ENCODE measurements at regions not wholly inside any gene's neighbourhood (a gene's known extent, or its start where the extent isn't known, plus 50 kb on each side); places are given as distances from the start of the nearest gene placed in this dataset.

DNA sequence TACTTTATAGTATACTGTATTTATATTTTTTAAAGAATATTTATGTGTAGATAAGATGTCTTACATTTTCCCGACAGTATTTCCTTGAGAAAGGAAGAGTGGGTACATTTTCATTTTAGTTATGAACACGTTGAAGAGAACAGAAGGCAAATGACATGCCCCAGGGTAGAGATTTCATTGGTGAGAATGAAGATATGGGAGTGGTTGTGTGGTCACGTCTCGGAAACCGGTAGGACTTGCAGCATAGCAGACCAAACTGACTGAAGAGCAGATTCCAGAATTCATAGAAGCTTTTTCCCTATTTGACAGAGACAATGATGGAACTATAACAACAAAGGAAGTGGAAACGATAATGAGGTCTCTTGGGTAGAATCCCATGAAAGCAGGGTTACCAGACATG is 71.7 kb downstream of the KCNJ2 start:
- intact Hi-C loops (cut with micrococcal nuclease): no loop called here
- Histone ChIP-seq H3K4me1 (ENCODE audit: control insufficient read depth, insufficient read depth, low read length) (no peaks in the 10 kb centered on the region), H2BK5ac (ENCODE audit: low read depth, low read length, poor library complexity, severe bottlenecking) (no peak overlapping the region), H2AK5ac (ENCODE audit: low read depth, low read length) (no peak overlapping the region), H3K4ac (ENCODE audit: low read depth, low read length) (no peak overlapping the region), H3K4me2 (ENCODE audit: low read depth, low read length) (no peak overlapping the region), H2AK9ac (replicated peaks; ENCODE audit: low read depth, low read length, poor library complexity) (no peak overlapping the region), H3K79me1 (ENCODE audit: low read depth in 1 of 2, low read length in 2 of 2) (no peaks in the 10 kb centered on the region), H4K8ac (ENCODE audit: low read depth in 2 of 2, low read length in 2 of 2) (no peak overlapping the region), H4K5ac (ENCODE audit: low read depth, low read length) (no peak overlapping the region), H3K9me1 (ENCODE audit: insufficient read depth, low read length) (no peaks in the 10 kb centered on the region; the same call in 1 of the 2 replicates), H2BK120ac (ENCODE audit: low read depth, low read length) (no peak overlapping the region), H2BK20ac (ENCODE audit: low read depth, low read length) (no peak overlapping the region), H3K23ac (ENCODE audit: low read depth, low read length) (no peak overlapping the region), H2AFZ (replicated peaks; ENCODE audit: low read length, poor library complexity) (no peak overlapping the region), H2BK15ac (ENCODE audit: low read depth, low read length) (no peak overlapping the region), H3K56ac (ENCODE audit: extremely low read depth, insufficient read depth, low read length) (no peak overlapping the region), H3K27me3 (ENCODE audit: control insufficient read depth, insufficient read depth, low read length) (no peaks in the 10 kb centered on the region), H4K91ac (ENCODE audit: insufficient read depth, low read depth, low read length) (no peak overlapping the region), H3K9ac (ENCODE audit: low read depth, low read length) (no peak overlapping the region), H3K18ac (ENCODE audit: low read depth, low read length) (no peak overlapping the region), H3K27ac (ENCODE audit: insufficient read depth, low read length) (no peak overlapping the region), H3K9me3 (ENCODE audit: control insufficient read depth, insufficient read depth, low read length) (no peaks in the 10 kb centered on the region), H3K4me3 (ENCODE audit: insufficient read depth, low read depth, low read length) (no peak overlapping the region), H3K14ac (replicated peaks; ENCODE audit: low read depth, low read length) (no peak overlapping the region), H3K36me3 (ENCODE audit: control insufficient read depth, insufficient read depth, low read length) (no peaks in the 10 kb centered on the region), H4K20me1 (ENCODE audit: insufficient read depth, low read length) (no peaks in the 10 kb centered on the region)
- no TSS peak for BruUV-seq (replicated peaks)
- CTCF ChIA-PET: no interaction called here
- TF ChIP-seq CEBPB (IDR thresholded peaks at IDR 0.05; ENCODE audit: low read depth, low read length) (no peak), RFX5 (IDR thresholded peaks at IDR 0.05; ENCODE audit: low read depth, low read length) (no peak), CHD1 (IDR thresholded peaks at IDR 0.05; ENCODE audit: low read depth, low read length) (no peak), POLR2A (IDR thresholded peaks at IDR 0.05; ENCODE audit: low read depth, low read length) (no peak), NFE2L2 (IDR thresholded peaks at IDR 0.05; ENCODE audit: low read depth, low read length) (no peak), RAD21 (IDR thresholded peaks at IDR 0.05; ENCODE audit: low read length) (no peak), FOS (IDR thresholded peaks at IDR 0.05; ENCODE audit: low read depth, low read length) (no peak)
- TF ChIP-seq, protein P1, sequence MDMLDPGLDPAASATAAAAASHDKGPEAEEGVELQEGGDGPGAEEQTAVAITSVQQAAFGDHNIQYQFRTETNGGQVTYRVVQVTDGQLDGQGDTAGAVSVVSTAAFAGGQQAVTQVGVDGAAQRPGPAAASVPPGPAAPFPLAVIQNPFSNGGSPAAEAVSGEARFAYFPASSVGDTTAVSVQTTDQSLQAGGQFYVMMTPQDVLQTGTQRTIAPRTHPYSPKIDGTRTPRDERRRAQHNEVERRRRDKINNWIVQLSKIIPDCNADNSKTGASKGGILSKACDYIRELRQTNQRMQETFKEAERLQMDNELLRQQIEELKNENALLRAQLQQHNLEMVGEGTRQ (IDR thresholded peaks at IDR 0.05; ENCODE audit: low read depth, low read length): no peak
- TF ChIP-seq, protein P2, sequence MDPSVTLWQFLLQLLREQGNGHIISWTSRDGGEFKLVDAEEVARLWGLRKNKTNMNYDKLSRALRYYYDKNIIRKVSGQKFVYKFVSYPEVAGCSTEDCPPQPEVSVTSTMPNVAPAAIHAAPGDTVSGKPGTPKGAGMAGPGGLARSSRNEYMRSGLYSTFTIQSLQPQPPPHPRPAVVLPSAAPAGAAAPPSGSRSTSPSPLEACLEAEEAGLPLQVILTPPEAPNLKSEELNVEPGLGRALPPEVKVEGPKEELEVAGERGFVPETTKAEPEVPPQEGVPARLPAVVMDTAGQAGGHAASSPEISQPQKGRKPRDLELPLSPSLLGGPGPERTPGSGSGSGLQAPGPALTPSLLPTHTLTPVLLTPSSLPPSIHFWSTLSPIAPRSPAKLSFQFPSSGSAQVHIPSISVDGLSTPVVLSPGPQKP (IDR thresholded peaks at IDR 0.05; ENCODE audit: borderline replicate concordance, low read depth, low read length): no peak
- 50% methylated on average over 1 of the region's 6 CpGs; no CpG with 5 or more reads in 1 of the 2 experiments for WGBS, 2 experiments (ENCODE audit: extremely low coverage in 2 of 2, insufficient read length in 1 of 2)
- no peak for ATAC-seq (ENCODE audit: low read depth)
- DNase-seq: no peak
- in situ Hi-C loops (cut with MboI; ENCODE audit: low sequenced_read_pairs): no loop called here
- dilution Hi-C loops (cut with HindIII; ENCODE audit: low sequenced_read_pairs, unreplicated experiment): no loop called here
- POLR2A ChIA-PET (ENCODE audit: unreplicated experiment): no interaction called here

All from IMR-90 (cell line).